ENCODE measurements at regions not wholly inside any gene's neighbourhood (a gene's known extent, or its start where the extent isn't known, plus 50 kb on each side); places are given as distances from the start of the nearest gene placed in this dataset.
"Not testable (repeated sequence)": the region's sequence is repeated elsewhere in the genome, so short reads cannot be mapped to it uniquely, and the experiment has no call there.

DNA sequence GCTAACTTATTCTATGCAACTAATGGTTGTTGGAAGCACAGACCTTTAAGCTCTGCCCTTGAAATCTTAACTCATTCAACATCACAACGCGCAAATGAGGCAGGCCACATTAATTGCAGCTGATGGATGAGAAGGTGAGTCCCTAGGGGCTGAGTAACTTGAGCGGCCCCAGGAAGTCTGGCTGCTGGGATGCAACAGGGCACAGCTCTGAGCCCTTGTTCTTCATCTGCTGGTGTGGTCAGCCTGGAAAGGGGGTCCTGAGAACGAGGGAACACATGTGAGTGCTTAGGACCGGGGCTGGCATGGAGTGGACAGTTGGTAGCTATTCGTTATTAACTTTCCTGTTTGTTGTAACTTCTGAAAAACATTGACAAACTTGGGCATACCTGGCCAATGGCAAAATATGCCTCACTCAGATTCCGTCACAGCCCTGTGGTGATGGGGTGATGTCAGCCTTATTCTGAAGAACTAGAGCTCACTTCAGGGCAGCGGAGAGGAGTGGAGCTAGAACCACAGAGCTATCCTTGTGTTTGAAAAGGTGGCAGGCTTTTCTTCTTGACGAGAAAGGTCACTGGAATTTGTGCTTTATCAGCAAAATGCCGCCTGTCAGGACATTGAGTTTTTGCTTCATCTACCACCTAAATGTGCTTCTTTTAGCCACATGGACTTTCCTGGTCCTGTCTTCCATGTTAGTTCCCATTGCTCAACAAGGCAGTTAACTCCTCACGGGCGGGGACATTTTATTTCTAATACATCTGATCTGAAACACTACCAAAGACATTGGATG is 145.9 kb upstream of the FHL2 start:
- TF ChIP-seq GATA1 (IDR thresholded peaks at IDR 0.05; ENCODE audit: low read depth, low read length) (no peak), POLR2A (IDR thresholded peaks at IDR 0.05; ENCODE audit: low read length) (no peak)
- no peak for DNase-seq

DNA sequence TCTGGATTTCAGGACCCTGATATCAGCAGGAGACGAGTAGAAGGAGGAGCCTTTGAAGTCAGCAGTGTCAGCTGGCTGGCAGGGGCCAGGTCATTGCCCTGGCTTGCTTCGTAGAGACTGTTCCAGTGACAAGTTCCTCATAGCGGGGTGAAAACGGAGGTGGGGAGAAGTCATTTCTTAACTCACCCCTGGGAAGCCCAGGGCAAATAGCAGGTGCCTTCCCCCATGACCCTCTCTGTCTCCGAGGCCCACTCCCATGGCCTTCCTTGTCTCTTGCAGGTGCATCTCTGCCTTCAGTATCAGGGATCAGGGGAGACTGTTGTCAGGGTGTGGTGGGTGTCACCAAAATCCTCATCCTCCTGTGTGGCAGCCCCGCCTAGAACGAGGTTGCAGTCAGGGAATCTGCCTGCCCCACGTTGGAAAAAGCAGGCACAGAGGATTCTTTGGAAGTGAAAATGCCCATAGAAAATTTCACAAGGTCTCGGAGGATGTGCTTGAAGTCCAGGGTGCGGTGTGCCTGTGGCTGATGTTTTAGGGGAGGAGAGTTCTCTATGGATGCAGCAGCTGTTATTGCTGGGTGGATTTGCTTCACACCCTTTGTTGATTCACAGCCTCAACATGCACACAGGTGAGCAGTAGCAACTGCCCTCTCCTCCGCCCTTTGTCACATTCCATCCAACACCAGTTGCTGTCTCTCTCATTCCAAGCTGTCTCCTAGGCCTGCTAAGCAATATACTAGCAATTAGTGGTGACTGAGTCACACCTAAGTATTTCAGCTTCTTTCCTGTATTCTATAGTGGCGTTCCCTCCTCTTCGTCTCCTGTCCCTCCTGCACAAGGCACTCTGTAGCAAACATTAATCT is 142.6 kb upstream of the FHL2 start:
- no peak for DNase-seq
- TF ChIP-seq GATA1 (IDR thresholded peaks at IDR 0.05; ENCODE audit: low read depth, low read length) (no peak), POLR2A (IDR thresholded peaks at IDR 0.05; ENCODE audit: low read length) (no peak)

DNA sequence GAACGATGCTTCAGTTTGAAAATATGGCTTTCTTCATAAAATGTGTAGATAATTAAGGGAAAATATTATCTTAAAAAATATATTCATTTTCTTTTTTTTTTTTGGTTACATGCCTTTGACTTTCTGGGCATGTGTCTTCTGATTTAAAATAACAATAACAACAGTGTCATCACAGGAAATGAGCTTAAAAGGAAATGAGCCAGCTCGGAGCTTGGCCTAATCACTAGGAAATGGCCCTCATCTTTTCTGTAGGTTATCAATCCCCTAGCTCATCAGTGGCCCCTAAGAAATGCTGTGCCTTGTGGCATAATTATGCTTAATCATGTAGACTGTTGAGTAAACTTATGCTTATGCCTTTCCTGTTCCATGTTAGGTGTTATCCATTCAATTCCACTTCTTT is 141.8 kb upstream of the FHL2 start:
- no peak for TF ChIP-seq GATA1 (IDR thresholded peaks at IDR 0.05; ENCODE audit: low read depth, low read length)
- TF ChIP-seq POLR2A (IDR thresholded peaks at IDR 0.05; ENCODE audit: low read length) = no peak
- DNase-seq = no peak

DNA sequence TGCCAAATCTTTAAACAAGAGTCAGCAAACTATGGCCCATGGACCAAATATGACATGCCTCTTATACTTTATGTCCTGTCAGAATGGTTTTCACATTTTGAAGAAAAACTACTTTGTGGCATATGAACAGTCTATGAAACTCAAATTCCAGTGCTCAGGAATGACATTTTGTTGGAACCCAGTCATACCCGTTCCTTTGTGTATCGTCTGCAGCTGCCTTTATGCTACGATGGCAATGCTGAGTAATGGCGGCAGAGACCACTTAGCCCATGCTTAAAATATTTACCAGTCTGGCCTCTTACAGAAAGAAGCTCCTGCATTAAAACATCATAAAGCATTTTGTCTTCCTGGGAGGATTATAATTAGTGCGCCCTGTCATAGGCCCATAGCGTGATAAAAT is 140.5 kb upstream of the FHL2 start:
- DNase-seq = no peak
- TF ChIP-seq POLR2A (IDR thresholded peaks at IDR 0.05; ENCODE audit: low read length) (no peak), GATA1 (IDR thresholded peaks at IDR 0.05; ENCODE audit: low read depth, low read length) (no peak)

DNA sequence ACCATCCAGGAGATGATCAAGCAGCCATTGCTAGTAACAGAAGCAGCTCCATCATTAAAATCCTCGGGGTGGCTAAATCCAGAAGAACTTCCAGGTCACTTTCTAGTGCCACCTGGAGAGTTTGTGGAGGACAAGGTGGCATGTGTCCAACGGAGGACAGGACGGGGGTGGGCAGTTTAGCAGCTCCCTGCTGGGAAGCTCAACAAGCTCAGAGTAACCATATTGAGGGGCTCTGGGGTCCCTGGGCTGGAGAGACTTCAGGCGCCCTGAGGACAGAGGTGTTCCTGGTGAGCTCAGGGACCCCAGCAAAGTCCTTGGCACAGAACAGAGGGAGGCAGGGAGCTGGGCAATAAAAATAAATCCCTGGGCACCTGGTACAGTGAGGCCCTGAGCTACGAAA is 140.0 kb upstream of the FHL2 start:
- no peak for TF ChIP-seq GATA1 (IDR thresholded peaks at IDR 0.05; ENCODE audit: low read depth, low read length)
- no peak for DNase-seq

DNA sequence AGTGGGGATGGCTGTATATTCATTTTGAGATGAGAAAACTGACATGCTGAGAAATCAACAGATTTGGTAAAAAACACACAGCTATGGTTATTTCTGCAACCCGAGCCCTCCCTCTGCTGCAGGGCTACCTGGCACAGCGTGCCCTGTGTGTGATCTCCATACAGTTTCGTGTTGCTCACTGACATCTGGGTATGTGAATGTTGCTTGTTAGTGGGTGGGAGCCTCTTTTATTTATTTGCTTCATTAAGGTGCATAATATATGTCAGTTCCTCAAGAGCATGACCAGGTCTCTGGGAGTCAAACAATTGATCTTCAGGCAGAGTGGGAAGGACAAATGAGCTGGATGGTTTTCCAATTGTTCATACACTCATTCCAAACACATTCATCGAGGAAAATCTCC is 139.1 kb upstream of the FHL2 start:
- TF ChIP-seq GATA1 (IDR thresholded peaks at IDR 0.05; ENCODE audit: low read depth, low read length) = no peak
- TF ChIP-seq POLR2A (IDR thresholded peaks at IDR 0.05; ENCODE audit: low read length) = no peak
- DNase-seq = no peak

DNA sequence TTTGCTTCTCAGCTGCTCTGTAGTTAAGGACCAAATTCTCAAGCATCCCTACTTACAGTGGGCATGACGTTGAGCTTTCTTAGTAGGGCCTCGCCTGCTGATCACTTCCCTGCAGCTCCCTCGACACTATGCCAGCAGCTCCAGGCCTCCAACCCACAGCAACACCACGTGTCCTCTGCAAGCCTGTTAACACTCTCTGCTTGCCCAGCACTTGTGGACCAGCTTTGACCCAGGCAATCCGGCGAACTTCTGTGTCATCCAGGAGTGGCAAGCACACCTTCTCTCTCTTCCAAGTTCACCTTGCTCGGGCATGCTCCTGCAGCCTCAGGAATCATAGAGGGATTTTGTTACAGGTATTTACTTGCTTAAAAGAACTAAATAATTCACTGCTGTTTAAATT is 138.6 kb upstream of the FHL2 start:
- TF ChIP-seq GATA1 (IDR thresholded peaks at IDR 0.05; ENCODE audit: low read depth, low read length) = no peak
- TF ChIP-seq POLR2A (IDR thresholded peaks at IDR 0.05; ENCODE audit: low read length) = no peak
- DNase-seq = no peak

DNA sequence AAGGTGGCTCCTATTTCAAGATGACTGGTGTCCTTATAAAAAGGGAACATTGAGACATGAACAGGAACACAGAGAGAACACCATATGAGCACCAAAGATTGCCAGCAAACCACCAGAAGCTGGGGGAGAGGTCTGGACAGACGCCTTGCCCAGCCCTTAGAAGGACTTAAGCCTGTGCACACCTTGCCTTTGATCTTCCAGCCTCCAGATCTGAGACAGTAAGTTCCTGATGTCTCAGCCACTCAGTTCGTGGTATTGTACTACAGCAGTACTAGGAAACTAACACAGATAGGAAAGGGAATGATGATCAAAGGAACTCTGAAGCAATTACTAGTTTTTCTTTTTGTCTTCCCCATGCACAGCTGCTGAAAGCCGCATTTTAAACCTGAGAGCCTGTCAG is 137.3 kb upstream of the FHL2 start:
- TF ChIP-seq GATA1 (IDR thresholded peaks at IDR 0.05; ENCODE audit: low read depth, low read length) = no peak
- no peak for TF ChIP-seq POLR2A (IDR thresholded peaks at IDR 0.05; ENCODE audit: low read length)
- DNase-seq = no peak

DNA sequence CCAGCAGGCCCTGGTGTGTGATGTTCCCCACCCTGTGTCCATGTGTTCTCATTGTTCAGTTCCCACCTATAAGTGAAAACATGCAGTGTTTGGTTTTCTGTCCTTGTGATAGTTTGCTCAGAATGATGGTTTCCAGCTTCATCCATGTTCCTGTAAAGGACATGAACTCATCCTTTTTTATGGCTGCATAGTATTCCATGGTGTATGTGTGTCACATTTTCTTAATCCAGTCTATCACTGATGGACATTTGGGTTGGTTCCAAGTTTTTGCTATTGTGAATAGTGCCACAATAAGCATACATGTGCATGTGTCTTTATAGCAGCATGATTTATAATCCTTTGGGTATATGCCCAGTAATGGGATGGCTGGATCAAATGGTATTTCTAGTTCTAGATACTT is 130.4 kb upstream of the FHL2 start:
- not testable (repeated sequence) for DNase-seq

DNA sequence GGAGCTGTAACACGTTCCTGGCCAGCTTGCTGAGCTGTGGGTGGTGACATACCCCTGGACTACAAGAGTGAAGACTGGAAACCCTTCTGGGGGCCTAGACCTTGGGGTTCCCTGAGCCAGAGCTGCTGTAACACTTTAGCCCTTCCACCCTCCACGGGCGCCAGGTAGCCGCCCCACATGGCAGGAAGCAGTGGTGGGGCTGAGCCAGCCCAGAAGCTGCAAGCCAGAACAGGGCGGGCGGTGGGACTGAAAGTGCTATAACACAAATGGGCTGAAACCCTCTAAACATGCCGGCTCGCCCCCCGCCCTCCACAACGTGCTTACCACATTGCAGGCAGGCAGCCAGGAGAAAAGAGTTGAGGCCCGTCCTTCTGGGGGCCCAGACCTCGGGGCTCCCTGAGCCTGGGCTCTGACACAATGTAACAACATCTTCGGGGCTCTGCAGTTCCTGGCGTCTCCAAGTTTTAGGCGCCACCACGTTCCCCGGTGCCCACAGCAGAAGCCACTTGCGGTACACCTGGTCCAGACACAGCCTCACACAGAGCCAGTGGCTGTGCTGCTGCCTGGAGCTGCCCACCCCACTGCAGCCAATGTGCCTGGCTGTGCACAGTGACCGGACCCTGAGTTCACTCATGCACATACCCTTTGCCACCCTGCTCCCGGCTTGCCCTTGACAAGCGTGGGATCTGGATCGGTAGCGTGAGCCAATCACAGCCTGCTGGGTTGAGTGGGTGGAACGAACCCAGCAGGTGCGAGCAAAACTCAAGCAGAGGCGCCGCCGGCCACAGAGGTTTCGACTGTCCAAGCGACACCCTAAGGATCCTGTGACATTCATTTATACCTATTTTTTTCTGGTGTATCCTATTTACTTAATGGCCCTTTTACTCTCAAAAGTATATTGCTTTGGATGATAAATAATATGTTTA is 127.4 kb upstream of the FHL2 start:
- no peak for DNase-seq
- TF ChIP-seq POLR2A (IDR thresholded peaks at IDR 0.05; ENCODE audit: low read length) = no peak

DNA sequence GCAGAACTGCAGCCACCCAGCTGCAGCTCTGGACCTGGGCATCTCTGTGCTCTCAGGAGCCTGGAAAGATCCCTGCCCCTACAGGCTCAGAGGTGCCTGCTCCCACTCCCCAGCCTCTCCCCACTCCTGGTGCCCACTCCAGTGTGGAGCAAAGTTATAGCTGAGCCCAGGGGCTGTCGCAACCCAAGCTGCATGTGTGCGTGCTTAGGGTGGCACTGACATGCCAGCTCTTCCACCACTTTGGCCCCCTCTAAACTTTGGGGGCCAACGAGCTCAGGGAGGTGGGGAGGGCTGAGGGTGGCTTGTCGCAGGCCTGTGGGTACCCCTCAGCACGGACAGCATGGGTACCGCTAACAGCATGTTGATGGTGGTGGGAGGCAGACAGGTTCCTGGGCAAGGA is 126.3 kb upstream of the FHL2 start:
- no peak for DNase-seq
- no peak for TF ChIP-seq GATA1 (IDR thresholded peaks at IDR 0.05; ENCODE audit: low read depth, low read length)
- TF ChIP-seq POLR2A (IDR thresholded peaks at IDR 0.05; ENCODE audit: low read length) = no peak

DNA sequence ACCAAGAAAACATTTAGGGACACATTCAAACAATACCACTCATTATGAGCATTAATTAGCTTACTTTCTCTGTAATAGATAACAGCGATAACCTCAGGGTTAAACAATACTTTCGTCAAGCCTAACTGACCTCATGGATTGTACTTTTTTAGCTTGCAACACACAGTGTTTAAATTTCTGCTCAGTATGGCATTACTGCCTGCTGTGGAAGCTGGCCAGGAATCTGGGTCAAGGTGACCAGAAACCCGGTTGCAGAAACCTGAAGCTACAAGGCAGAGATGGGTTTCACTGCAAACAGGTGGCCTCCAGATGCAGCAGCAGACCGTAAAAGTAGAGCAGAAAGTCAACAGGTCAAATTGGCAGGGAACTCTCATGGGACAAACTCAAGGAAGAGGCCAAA is 123.8 kb upstream of the FHL2 start:
- DNase-seq = no peak
- TF ChIP-seq GATA1 (IDR thresholded peaks at IDR 0.05; ENCODE audit: low read depth, low read length) = no peak
- no peak for TF ChIP-seq POLR2A (IDR thresholded peaks at IDR 0.05; ENCODE audit: low read length)

DNA sequence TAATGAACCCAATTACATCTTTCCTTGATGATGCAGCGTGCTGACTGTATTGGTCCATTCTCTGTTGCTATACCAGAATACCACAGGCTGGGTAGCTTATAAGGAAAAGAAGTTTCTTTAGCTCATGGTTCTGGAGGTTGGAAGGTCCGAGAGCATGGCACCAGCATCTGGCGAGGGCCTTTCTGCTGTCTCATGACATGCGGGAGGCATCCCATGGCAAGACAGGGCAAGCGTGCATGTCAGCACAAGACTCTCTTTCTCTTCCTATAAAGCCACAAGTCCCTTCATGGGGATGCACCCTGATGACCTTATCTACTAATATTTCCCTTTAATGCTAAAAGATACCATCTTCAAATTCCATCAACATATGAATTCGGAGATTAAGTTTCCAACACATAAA is 122.8 kb upstream of the FHL2 start:
- TF ChIP-seq POLR2A (IDR thresholded peaks at IDR 0.05; ENCODE audit: low read length) (no peak), GATA1 (IDR thresholded peaks at IDR 0.05; ENCODE audit: low read depth, low read length) (no peak)
- DNase-seq = no peak

DNA sequence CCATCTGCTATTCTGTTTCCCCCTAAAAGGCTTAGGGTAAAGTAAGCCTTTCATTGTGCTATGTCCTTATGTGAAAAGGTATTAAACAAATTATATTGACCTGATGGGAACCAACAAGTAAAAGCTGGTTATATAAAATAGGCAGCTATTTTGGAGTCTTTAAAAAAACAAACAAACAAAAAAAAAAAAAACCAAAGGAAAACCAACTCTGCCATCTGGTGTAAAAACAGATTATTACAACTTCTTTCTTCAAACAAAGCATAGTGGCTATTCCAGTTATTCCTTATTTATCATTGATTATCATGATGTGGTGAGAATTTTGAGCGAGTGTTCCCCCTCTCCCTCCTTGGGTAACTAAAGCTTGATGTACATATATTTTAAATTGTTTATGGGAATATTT is 122.3 kb upstream of the FHL2 start:
- peak; percentile 8 to 48 for DNase-seq
- TF ChIP-seq POLR2A (IDR thresholded peaks at IDR 0.05; ENCODE audit: low read length) = no peak
- no peak for TF ChIP-seq GATA1 (IDR thresholded peaks at IDR 0.05; ENCODE audit: low read depth, low read length)

Data from erythroblast (primary cell).